Loucy (cell line): ENCODE measurements at regions not wholly inside any gene's neighbourhood (a gene's known extent, or its start where the extent isn't known, plus 50 kb on each side); places are given as distances from the start of the nearest gene placed in this dataset.

Experiments
- EZH2phosphoT487 ChIP-seq: fragments of 200-600 bp; IDR thresholded peaks from 2 replicates; pipeline ENCODE4 v1.6.1; 2018; ENCODE audit warnings: antibody characterized with exemption, mild to moderate bottlenecking, moderate library complexity, borderline replicate concordance
- TF ChIP-seq, protein P1 (sequence below): fragments of 200-600 bp; sonication (generic); conservative IDR thresholded peaks from 2 replicates; pipeline ENCODE4 v1.5.1; 2014; ENCODE audit warnings: mild to moderate bottlenecking, antibody characterized with exemption, low read length

DNA sequence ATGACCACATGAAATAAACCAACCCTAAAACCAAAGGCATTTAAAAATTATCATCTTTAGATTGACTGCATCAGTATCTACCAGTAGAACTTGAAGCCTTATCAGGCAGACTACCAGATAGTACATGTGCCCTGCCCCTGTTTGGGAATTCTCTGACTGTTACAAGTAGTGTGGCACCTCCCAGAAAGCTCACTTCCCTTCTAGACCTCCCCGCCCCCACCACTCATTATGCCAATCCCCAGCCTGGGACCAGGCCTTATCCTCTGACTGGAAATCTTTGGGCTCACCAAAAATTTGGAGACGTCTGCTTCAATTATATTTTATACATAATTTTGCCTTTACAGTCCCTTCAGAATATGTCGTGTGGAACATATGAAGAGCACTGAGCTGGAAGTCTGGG is 155.6 kb downstream of the TFAP2B start:
- TF ChIP-seq, protein P1, sequence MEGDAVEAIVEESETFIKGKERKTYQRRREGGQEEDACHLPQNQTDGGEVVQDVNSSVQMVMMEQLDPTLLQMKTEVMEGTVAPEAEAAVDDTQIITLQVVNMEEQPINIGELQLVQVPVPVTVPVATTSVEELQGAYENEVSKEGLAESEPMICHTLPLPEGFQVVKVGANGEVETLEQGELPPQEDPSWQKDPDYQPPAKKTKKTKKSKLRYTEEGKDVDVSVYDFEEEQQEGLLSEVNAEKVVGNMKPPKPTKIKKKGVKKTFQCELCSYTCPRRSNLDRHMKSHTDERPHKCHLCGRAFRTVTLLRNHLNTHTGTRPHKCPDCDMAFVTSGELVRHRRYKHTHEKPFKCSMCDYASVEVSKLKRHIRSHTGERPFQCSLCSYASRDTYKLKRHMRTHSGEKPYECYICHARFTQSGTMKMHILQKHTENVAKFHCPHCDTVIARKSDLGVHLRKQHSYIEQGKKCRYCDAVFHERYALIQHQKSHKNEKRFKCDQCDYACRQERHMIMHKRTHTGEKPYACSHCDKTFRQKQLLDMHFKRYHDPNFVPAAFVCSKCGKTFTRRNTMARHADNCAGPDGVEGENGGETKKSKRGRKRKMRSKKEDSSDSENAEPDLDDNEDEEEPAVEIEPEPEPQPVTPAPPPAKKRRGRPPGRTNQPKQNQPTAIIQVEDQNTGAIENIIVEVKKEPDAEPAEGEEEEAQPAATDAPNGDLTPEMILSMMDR: no peak
- no peak for TF ChIP-seq EZH2phosphoT487
